NT2/D1 (cell line): ENCODE measurements at regions not wholly inside any gene's neighbourhood (a gene's known extent, or its start where the extent isn't known, plus 50 kb on each side); places are given as distances from the start of the nearest gene placed in this dataset.
"Not testable (repeated sequence)": the region's sequence is repeated elsewhere in the genome, so short reads cannot be mapped to it uniquely, and the experiment has no call there.

Experiments
- SUZ12 ChIP-seq: IDR thresholded peaks from 2 replicates; pipeline ENCODE4 v1.6.1; 2011; ENCODE audit not compliant: insufficient read length, insufficient read depth; ENCODE audit errors: extremely low read depth
- YY1 ChIP-seq: IDR thresholded peaks from 2 replicates; pipeline ENCODE4 v1.6.1; 2011; ENCODE audit not compliant: insufficient read length, insufficient read depth
- ZNF274 ChIP-seq: IDR thresholded peaks from 2 replicates; pipeline ENCODE4 v1.6.1; 2011; ENCODE audit warnings: mild to moderate bottlenecking, low read depth, low read length

DNA sequence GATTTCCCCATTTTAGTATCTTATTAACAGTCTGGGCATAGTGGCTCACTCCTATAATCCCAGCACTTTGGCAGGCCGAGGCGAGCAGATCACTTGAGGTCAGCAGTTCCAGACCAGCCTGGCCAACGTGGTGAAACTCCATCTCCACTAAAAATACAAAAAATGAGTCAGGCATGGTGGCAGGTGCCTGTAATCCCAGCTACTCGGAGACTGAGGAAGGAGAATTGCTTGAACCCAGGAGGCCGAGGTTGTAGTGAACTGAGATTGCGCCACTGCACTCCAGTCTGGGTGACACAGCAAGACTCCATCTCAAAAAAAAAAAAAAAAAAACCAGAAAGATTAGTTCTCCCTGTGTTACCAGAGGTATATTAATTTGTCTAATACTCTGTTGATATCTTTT is 52.3 kb upstream of the NSUN7 start:
- not testable (repeated sequence) for TF ChIP-seq ZNF274, YY1, SUZ12
